GM21390 (cell line): ENCODE measurements at regions not wholly inside any gene's neighbourhood (a gene's known extent, or its start where the extent isn't known, plus 50 kb on each side); places are given as distances from the start of the nearest gene placed in this dataset.
"Not testable (repeated sequence)": the region's sequence is repeated elsewhere in the genome, so short reads cannot be mapped to it uniquely, and the experiment has no call there.

Source experiments
- ATAC-seq: cut with Tn5 transposase; IDR thresholded peaks from one replicate; pipeline ENCODE4 v1.9.1; 2021; ENCODE audit not compliant: unreplicated experiment

DNA sequence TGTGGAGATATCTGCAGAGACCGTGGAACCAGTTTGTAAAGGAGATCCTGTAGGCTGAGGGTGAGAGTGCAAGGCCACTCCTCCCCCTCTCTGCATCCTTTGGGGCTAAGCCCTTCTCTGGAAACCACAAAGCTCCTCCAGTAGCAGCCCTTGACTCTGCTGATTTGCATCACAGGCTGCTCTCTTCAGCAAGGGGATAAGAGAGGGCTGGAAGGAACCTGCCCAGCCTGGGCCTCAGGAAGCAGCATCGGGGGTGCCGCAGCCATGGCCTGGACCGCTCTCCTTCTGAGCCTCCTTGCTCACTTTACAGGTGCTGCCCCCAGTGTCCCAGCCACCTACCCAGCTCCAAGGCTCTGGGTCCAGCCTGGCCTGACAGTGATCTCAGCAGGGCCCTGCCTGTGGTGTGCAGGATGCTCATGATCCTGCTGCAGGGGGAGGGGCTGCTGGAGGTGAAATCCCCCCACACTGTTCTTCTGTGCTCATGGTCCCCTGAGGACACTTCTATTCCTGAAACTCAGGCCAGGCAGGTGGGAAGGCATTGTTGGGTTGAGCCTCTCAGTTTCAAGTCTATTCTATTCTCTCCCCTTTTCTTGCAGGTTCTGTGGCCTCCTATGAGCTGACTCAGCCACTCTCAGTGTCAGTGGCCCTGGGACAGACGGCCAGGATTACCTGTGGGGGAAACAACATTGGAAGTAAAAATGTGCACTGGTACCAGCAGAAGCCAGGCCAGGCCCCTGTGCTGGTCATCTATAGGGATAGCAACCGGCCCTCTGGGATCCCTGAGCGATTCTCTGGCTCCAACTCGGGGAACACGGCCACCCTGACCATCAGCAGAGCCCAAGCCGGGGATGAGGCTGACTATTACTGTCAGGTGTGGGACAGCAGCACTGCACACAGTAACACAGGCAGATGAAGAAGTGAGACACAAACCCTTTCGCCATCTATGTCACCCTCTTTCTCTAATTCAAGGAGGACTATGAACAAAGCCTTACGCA lies 68.5 kb upstream of the IGLL5 start:
- ATAC-seq, result no peak

DNA sequence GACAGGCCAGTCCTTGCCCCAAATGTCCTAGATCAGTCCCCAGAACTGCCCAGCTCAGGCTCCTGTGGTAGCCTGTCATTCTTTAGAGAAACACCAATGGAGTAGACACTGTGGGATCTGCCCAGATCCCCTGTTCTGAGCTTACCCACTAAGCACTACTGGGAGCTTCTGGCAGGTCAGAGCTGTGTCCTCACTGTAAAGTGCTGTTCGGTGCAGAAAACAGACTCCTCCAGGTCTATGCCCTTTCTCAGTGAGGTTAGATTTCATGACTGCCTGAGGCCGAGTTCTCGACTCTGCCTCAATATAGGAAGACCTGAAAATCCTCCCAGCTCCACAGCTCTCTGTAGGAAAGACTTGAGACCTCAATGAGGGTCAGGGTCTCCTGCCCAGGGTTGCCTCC lies 67.5 kb upstream of the IGLL5 start:
- no peak for ATAC-seq

DNA sequence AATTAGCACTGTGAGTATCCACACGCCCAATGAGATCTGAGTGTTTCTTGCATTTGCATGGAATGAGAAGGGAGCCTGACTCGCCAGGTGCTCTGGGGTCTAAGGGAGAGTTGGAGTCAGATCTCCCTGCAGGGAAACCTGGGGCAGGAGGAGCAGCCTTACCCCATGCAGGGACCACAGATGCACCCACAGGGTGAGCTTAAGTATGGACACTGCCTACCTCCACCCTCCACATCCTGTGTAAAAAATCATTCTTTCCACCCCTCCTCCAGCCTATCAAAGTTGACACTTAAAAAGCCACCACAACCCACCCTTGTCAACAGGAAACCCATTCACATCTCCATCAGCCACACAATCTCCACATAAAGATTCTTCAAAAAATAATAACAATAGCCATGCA lies 67.0 kb upstream of the IGLL5 start:
- no peak for ATAC-seq

DNA sequence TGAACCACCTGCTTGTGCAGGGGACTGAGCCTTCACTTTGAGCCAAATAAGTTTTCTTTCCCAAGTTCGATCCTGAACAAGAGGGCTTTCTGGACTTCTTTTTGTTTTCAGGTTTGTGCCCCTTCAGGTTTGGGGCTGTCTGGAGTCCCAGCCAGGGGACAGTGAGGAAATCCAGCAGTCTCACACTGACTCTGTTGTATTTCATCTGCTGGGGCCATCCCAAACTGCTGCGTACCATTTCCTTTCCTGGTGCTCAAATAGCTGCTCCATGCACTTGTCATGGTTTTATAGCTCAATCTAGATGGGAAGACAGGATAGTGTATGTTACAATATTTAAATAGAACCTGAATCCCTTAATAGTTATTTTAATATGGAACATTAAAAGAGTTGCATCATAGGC lies 66.3 kb upstream of the IGLL5 start:
- ATAC-seq, result no peak

DNA sequence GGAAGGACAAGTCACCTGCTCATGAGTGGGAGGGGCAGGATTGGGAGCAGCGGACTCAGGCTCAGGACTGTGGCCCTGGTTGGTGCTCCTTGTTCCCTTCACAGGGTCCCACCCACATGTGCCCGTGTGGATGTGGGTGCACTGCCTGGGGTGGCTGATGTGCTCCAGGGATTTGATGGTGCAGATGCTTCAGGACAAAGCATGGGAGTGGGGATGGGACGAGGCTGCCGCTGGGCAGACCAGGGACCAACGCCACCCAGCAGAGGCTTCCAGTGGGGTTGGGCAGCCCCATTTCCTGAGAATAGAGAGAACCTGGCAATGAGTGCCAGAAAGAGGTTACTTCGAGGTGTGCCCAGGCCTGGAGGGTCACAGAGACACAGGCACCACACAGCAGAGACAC lies 65.5 kb upstream of the IGLL5 start:
- ATAC-seq, result no peak

DNA sequence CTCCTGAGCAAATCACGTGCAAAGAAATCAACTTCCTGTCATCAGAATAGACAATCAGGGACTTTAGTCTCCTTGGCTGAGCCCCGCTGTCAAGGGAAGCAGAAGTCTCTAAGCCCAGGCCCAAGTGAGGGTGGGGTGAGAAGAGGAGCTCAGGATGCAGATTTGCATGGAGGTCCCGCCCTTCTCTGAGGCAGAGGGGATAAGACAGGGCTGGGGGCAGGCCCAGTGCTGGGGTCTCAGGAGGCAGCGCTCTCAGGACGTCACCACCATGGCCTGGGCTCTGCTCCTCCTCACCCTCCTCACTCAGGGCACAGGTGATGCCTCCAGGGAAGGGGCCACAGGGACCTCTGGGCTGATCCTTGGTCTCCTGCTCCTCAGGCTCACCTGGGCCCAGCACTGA lies 65.1 kb upstream of the IGLL5 start:
- ATAC-seq, result not testable (repeated sequence)

DNA sequence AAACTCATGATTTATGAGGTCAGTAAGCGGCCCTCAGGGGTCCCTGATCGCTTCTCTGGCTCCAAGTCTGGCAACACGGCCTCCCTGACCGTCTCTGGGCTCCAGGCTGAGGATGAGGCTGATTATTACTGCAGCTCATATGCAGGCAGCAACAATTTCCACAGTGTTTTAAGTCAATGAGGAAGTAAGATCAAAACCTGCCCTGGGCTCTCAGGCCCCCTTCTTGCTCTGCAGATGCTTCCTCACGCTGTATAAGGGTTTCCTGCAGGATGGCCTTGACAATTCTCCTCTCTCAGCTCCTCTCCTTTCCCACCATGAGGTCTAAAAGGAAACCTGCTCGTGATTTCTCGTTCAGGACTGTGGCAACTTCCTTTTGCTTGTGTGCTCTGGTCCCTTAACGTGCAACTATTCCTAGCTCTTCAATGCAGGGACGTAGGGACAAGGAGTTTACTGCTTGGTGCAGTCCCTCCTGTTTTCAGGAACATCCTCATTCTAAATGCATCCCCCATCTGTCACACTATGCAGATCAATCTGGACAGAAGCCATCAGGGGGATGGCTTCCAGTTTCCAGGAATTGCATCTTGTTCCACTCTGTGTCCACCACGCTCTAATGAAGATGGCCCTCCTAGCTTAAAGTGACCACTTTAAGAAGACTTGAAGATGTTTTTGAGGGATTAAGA lies 64.3 kb upstream of the IGLL5 start:
- no peak for ATAC-seq

DNA sequence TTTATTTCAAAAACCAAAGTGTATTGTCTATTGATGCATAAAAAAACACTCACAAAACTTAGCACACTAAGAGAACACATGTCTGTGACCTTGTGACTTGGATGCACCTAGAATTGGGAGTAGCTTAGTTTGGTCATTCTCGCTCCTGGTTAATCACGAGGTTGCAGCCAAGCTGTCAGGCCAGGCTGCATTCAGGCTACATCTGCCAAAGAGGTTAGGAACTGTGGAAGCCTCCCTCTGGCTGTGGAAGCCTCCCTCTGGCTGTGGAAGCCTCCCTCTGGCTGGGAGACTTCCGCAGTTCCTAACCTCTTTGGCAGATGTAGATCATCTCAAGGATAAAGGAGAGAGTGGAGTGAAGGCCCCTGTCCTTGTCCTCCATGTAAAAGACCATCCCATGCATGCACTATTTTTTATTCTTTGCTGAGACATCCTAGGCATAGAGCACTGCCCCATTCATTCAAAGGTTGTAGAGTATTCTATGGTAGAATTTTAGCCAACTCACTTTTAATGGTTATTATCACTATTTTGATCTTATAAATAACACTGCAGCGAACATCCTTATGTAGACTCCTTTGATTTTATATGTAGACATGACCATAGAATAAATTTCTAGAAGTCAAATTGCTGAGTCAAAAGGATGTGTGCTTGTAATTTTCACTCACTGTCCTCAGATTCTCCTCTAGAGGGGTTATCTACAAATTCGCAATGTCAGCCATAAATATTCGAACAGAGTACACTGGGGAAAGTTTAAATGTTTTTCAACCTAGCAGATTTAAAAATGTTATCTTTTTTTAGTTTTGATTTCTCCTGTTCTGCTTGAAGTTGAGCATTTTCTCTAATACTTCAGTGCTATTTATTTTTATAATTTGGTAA lies 63.0 kb upstream of the IGLL5 start:
- ATAC-seq, result no peak

DNA sequence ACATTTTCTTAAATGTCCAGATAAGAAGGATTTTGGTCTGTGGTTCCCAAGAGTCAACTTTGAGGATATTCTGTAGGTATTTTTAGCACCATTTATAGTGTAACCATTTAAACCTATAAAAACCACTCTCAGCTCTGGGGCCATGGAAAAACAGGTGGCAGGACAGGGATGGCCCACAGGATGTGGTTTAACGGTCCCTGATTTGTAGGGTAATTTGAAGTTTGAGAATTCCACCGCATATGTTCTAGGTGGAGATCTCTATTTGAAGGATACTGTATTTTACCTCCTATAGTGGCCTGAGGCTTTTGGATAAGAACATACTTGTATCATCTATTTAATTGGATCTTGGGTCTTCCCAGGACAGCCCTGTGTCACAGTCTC lies 62.4 kb upstream of the IGLL5 start:
- ATAC-seq, result no peak

DNA sequence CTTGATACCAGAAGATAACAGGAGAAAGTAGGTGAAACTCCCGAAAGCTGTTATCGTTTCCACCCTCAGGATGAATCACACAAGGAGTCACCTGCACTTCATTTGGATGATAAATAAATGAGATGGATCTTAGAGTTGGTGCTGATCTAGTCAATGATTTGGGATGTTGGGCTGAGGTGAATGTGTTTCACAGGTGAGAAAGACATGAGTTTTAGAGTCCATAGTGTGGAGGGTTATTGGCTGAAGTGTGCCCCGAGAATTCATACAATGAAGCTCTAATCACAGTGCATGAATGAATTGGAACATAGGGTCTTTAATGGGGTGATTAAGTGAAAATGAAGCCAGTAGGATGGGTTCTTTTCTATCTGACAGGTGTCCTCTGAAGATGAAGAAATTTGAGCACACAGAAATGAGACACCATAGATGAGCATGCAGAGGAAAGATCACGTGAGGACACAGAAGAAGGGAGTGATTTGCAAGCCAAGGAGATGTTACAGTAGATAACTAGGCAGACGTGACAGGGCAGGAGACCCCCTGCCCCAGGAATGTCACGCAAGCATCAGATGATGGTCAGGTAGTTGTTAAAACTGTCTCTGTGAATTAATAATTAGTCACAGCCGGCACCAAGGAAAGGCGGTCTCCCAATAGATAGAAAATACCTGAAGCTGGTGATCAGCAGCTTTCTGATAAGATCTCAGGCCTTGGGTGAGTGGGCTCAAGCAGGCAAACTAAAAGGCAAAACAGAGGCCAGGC lies 60.3 kb upstream of the IGLL5 start:
- ATAC-seq, result no peak

DNA sequence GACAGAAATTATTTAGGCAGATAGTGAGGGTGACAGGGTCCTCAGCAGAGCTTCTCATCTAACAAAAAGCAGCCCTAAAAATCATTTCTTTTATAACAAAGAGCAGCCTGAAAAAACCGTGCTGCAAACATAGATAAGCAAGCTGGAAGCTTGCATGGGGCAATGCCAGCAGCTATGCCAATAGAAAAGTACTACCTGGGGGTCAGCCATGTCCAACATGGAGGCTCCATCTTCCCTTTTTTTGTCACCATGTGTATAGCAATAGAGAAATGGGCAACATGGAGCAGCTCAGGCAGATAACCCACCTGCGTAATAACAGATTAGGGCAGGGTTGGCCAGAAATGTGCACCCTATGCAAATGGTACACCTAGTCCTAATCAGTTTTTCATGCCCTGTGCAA lies 57.4 kb upstream of the IGLL5 start:
- no peak for ATAC-seq

DNA sequence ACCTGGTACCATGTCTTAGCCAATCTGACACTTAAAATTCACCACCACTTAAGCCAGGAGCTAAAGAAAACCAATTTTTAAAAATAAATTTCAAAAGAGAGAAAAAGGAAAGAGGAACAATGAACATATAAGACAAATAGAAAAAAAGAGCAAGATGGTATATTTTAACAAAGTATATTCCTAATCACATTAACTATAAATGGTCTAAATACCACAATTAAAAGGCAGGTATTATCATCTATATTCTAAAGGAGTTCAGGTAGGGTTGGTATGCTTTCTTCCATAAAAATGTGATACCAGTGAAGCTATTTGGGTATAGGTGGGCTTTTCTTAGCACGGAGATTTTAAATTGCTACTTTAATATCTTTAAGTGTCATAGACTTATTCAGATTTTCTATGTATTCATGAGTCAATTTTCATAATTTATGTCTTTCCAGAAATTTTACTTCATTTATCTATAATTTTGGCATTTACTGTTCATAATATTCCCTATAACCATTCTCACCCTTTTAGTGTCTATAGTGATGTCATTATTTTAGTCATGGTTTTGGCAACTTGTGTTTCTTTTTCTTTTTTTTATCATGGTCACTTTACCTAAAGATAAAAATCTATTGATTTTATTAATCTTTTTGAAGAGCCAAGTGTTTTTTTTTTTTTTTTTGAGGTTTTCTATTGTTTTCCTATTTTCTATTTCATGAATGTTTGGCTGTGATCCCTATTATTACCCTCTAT lies 56.5 kb upstream of the IGLL5 start:
- no peak for ATAC-seq

DNA sequence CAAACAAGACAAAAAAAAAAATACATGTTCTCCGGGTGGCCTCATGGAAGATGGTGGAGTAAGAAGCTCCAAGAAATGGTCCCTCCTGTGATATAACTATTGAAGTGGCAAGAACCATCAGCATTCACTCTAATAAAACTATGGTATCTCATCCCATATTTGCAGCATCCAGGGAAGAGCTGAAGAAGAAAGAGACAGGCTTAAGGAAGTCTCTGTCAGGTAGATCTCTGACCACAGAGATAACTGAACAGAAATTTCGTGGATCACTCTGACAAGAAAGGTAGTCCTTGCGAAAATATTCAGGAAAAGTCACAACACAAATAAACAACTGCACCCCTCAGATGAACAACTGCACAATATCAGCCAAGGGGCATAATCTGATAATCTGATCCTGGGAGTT lies 54.6 kb upstream of the IGLL5 start:
- ATAC-seq, result no peak

DNA sequence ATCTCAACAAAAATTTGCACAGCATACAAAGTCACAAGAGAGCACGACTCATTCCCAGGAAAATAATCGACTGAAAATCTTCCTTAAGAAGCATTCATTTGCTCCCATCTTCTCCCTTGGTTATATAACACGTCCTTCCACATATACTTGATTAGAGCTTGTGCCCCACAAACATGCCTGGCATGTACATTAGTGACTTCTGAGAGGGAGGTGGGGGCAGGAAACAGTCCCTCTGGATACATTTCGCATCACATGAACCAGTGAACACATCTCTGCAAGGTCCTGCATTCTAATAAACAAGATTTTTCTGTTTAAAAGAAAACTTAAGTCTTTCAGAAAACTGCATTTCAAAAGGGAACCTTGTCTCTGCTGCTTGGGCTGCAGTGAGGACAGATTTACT lies 54.1 kb upstream of the IGLL5 start:
- ATAC-seq, result no peak

DNA sequence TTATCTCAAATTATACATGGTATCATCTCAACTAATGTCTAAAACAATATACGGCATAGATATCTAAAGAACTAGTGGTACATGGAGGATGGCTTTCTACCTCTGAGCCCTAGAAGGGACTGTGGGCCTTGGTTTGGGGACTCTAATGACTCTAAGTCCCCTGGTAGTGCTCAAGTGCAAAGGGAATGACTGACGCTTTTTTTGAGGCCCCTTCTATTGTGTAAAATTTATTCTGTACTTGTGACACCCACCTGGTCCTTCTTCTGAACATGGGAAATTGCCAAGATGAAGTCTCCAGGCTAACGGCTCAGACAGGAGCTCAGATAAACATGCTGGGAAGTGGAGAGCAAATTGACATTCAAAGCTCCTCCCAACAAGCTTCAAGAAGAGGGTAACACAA lies 53.4 kb upstream of the IGLL5 start:
- no peak for ATAC-seq

DNA sequence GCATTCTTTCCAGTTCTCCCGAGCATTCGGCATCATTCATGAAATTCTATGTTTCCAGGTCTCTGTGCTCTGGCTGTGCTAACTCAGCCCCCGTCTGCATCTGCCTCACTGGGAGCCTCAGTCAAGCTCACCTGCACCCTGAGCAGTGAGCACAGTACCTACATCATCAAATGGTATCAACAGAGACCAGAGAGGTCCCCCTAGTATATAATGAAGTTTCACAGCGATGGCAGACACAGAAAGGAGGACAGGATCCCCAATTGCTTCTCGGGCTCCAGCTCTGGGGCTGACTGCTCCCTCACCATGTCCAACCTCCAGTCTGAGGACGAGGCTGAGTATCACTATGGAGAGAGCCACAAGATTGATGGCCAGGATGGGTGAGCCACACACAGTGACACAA lies 52.8 kb upstream of the IGLL5 start:
- no peak for ATAC-seq

DNA sequence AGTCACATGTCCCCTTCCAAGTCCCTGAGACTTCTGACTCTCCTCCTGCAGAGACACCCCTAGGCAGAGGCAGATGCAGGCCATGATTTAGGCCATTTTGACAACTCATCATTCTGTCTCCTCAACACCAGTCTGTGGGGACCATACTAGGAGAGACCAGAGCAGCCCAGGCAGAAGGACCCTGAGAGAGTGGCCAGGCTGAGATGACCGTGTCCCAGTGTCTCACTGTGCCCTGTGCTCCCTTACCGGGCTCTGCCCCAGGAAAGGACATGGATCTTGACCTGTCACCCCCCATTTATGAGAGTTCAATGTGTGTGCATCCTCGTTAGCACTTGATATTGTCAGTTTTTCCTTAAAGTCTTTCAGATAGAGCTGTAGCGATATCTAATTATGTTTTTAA lies 52.4 kb upstream of the IGLL5 start:
- ATAC-seq, result no peak

DNA sequence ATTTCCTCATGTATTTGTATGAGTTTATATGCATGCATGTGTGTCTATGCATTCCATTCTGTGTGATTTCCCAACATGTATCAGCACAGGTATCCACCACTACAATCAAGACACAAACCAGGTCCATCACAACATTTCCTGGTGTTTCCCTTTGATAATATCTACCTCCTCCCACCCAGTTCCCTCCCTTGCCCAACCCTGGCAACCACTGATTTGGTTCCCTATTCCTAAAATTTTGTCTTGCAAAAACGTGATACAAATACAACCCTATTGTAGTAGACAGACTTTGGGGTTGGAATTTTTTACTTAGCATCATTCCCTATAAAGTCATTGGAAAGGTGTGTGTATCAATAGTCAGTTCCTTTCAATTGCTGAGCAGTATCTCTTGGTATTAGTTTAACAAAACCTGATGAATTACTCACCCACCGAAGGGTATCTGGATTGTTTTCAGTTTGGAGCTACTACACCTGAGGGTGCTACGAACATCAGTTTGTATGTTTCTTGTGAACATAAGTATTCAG lies 51.8 kb upstream of the IGLL5 start:
- ATAC-seq, result no peak

DNA sequence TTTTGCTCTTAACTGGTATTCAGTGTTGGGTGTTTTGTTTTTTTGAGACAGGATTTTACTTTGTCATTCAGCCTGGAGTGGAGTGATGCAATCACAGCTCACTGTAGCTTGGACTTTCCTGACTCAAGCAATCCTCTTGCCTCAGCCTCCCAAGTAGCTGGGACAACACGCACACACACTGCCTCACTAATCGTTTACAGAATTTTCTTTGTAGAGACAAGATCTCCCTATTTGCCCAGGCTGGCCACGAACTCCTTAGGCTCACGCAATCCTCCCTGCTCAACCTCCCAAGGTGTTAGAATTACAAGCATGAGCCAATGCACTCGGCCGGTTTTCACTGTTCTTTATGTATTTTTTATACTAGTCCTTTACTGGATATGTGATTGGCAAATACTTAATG lies 51.0 kb upstream of the IGLL5 start:
- no peak for ATAC-seq
